Stimulated activated CD8-positive, alpha-beta memory T cell treated with anti-CD3 and anti-CD28 coated beads, Interleukin-4, amount 100 ng/mL, for 1 hour (primary cell): ENCODE measurements at regions not wholly inside any gene's neighbourhood (a gene's known extent, or its start where the extent isn't known, plus 50 kb on each side); places are given as distances from the start of the nearest gene placed in this dataset.

Source experiments
- DNase-seq, 2 donors: peaks; one replicate each; pipeline ENCODE4 v3.0.0-alpha.2; 2020; ENCODE audit warnings: low read depth in 2 of 2, low spot score in 1 of 2

DNA sequence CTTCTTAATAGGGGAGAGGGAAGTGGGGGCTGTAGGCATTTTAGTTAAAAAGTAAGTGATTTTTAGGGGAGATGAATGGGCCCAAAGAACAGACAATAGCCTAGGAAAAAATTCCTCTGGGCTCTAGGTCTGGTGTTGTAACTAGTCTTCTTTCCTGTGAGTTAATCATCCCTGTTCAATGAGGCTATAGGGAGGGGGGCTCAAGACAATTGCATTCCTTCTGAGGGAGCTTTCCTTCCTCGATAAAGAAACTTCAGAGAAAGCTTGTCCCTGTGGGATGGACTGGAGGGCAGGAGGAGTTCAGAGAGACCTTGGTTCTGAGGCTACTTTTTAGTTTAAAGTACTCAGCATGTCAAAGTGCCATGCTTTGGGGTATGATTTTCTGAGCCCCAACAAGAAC is 127.2 kb downstream of the BBS10 start:
- no peak for DNase-seq

DNA sequence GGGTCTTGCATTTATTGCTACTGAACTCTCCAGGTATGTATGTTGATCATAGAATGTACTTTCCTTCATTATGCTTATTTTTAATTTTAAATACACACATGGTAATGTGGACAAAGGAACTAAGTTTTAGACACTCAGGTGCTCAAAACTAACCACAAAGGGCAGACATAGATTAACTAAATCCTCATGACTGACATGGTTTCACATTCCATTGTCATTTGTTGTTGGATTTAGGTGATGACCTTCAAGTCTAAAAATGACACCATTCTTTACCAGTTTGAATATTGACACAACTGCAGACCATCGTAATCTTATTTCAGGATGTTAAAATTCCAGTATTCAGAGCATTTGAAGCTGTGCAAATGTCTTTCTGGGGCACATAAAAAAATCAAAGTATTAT is 128.4 kb downstream of the BBS10 start:
- DNase-seq: no peak

DNA sequence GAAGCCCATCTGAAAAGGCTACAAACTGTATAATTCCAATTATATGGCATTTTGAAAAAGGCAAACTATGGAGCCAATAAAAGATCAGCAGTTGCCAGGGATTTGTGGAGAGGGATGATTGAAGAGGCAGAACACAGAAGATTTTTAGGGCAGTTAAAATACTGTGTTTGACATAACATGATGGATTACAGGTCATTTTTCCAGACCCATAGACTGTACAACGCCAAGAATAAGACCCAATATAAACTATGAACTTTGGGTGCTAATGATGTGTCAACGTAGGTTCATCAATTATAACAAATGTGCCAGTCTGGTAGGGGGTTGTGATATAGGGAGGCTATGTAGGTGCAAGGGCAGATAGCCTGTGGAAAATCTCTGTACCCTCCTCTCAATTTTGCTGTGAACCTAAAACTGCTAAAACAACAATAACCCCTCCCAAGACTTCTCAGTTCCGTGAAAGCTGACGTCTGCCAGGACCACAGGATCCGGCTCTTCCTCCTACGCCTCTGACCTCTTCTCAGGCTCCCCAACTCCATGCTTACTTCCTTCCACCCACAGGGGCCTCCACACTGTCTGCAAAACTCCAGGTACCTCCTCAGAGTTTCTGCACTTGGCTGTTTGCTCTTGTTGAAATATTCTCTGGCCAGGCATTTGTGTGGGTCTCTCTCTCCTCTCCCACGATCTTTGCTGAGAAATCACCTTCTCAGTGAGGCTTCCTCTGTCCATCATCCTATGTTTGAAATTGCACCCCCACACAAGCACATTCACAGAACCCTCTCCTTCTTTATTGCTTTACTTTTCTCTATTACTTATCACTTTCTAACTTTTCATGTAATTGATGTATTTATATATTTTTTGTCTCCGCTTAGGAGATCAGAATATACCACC is 131.4 kb downstream of the BBS10 start:
- DNase-seq: no peak

DNA sequence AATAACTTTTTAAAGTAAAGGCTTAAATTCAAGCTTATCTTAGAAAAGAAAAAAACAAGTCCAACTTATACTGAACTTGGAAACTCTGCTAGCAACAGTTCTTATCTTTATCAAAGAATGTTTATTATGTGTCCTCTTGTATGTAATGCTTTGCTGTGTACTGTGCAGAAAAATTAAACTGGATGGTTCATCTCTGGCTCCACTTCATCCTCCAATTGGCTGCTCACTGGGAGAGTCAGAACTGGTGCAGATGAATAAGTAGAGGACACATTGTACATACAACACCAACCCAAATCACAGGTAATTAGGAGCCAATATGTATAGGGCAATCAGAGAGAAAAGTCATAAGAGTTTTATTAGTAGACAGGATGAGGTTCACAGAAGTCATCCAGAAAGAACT is 123.6 kb upstream of the NAP1L1 start:
- no peak for DNase-seq

DNA sequence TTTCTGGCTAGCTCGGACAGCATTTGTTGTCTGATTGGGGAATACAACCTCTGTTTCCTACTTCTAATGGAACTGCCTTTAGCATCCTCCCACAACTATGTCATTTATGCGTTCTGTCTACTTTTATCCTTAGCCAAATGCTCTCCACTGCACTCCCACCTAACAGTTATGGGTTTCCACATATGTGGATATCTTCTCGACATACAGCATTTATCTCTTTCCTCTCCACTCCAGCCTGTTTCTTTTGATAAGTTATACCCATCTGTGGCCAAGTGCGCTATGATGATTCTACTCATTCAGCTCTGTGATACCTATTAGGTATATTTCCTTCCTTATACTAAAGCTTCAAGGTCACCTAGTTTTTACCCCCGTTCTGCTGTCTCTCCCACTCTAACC is 122.2 kb upstream of the NAP1L1 start:
- DNase-seq: no peak

DNA sequence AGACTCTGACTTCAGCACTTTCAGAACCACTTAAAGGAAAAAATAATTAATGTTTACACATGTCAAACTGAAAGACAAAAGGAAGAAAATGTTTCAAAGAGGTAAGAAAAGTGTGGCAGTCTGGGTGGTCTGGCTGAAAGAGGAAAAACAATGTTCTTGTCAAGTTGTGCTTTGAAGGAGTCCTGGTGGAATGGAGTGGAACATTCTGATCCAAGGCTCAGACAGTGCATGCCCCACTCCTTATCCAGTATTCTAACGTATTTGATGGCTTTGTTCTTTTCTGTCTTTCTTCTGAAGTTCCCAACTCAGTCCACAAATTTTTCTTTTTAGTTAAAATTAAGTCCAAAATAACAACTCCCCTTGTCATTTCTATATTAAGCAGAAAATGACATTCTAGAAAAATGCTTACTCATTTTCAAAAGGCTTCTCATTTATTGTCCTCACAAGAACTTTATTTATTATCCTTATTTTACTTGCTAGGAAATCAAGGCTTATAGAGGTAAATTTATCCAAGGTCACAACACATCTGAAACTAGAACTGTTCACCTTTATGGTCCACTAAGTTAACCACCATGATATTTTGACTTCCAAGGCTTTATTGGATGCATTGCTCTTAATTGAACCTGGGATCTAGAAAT is 121.7 kb upstream of the NAP1L1 start:
- no peak for DNase-seq

DNA sequence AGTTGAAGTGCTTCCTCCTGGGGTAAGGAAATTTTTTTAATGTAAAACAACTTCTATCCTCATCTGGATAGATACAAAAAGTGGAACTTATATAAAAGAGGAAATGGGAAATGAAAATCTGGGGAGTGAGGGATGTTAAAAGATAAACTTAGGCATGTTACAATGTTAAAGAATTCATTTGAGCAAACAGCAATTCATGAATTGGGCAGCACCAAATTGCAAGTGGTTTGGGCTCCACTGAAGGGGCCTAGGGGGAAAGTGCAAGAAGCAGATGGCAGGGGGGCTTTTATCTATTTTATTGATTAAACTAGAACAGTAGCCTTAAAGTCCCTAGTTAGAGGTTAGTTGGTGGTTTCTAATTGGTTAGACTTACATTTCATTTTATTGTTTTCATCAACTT is 118.1 kb upstream of the NAP1L1 start:
- DNase-seq: no peak

DNA sequence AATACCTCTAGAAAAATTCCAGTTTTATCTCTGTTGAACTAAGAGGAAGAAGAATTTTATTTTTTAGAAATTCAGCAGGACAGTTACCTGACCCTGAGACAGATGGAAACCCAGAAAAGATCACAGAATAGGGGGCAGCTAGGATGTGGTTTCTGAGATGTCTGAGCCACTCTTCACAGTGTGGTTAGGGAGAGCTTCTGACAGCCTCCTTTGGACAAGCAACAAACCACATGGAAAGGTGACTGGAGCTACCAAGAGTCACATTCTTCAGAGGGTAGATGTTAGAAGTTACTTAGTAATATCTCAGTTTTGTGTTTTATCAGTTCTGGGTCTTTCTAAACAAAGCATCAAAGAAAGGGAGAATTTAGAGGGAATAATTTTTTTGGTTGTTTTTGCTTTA is 117.3 kb upstream of the NAP1L1 start:
- no peak for DNase-seq

DNA sequence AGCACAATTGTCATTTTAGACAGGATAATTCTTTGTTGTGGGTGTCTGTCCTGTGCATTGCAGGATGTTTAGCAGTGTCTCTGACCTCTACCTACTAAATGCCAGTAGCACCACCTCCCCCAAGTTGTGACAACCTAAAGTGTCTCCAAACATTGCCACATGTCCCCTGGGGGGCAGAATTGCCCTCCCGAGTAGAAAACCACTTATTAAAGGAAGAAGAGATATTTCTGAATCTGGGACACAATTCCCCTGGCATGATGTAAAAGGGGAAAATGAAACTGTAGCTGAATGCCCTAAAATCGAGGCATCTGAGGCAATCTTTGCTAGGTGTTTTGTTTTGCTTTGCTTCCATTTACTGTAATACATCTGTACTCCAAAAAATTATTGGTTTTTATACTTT is 116.8 kb upstream of the NAP1L1 start:
- DNase-seq: no peak

DNA sequence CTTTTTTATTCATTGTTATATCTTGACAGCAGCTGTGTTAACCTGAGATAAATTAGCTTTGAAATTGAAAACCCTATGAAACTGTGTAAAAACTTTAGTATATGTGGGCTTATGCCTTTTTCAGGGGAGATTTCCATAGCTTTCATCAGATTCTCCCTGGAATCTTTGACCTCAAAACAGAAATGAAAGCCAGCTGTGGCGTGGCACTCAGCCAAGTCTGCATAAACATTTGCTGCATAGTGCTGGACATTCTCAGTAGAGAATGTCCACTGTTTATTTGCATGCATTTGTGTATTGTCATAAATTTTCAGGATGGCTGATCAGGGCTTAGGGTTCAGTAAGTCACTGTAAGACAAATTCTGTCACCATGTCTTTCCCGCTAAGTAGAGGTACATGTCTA is 115.3 kb upstream of the NAP1L1 start:
- DNase-seq: no peak

DNA sequence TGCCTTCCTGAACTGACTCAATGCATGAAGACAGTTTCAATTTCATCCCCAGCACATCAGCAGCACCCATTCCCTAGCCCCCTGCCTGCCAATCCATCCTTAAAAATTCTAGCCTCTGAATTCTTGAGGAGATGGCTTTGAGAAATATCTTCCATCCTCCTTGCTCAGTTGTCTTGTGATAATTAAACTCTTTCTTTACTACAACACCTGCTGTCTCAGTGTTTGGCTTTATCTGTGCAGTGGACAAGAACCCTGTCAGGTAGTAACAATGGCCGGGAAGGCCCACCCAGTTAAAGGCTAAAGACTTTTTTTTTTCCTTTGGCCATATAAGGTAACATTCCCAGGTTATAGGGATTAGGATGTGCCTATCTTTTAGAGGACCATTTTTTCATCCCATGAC is 114.4 kb upstream of the NAP1L1 start:
- DNase-seq: no peak

DNA sequence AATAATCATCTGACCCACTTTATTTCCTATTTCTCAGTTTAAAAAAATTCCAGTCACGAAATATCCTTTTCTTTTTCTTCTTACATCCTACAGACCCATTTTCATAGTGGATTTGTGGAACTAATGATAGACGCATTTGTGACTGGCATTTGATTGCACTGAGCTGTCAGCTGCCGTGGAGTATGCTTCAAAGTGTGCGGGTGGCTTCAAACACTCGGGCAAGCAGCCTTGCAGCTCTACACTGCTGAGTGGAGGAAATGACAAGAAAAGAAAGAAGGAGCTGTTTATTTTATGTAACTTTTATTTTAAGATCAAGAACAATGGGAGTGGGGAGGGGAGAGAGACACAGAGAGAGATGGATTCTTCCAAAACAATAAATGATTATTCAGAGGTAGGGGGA is 112.8 kb upstream of the NAP1L1 start:
- no peak for DNase-seq

DNA sequence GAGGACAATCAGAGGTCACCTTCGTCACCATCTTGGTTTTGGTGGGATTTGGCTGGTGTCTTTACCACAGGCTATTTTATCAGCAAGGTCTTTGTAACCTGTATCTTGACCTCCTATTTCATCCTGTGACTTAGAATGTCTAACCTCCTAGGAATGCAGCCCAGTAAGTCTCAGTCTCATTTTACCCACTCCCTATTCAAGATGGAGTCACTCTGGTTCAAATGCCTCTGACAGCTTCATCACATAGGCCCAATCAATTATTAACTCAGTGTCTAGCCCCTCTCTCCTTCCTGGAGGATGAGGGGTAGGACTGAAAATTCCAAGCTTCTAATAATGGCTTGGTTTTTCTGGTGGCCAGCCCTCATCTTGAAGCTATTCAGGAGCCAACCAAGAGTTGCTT is 111.4 kb upstream of the NAP1L1 start:
- no peak for DNase-seq

DNA sequence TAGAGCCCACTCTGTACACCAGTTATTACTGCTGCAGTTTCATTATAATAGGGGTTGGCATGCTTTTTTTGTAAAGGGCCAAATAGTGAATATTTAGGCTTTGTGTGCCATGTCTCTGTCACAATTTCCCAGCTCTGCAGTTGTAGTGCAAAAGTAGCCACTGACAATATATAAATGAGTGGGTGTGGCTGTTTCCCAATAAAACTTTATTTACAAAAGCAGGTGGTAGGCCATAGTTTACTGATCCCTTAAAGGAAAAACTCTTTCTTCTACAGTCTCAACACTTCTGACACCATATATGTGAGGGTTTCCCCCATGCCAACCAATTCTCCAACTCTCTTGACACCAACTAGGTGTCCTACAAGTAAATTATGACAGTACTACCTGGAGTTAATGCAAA is 110.2 kb upstream of the NAP1L1 start:
- DNase-seq: no peak

DNA sequence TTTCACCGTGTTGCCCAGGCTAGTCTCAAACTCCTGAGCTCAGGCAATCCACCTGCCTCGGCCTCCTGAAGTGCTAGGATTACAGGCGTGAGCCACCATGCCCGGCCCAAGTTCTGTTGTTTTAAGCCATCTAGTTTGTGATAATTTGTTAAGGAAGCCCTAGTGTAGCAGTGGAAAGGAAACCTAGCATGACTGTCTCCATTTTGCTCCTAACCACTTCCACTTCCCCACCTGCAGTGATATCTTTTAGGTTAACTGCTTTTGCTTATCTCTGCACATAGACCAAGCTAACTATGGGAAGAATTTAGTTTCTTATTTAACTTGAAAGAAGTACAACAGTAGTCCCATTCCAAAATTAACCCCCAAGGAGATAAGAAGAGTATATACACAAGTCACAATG is 109.5 kb upstream of the NAP1L1 start:
- no peak for DNase-seq

DNA sequence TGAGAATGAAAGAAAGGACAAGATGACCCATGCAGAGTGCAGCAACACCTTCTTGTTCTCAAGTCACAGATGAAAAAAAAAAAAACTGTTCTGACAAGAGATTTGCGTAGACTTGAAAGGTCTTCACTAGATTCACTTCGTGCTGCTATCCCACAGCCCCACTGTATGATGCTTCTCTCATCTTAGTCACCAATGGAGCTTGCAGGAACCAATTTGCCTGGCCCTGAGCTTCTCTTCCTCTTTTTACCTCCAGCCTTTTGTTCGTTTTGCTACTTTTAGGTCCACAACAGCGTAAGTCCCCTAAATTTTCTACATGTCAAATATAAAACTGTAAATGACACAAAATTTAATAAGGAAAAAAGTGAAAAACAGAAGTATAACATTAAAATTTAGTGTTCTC is 107.9 kb upstream of the NAP1L1 start:
- no peak for DNase-seq

DNA sequence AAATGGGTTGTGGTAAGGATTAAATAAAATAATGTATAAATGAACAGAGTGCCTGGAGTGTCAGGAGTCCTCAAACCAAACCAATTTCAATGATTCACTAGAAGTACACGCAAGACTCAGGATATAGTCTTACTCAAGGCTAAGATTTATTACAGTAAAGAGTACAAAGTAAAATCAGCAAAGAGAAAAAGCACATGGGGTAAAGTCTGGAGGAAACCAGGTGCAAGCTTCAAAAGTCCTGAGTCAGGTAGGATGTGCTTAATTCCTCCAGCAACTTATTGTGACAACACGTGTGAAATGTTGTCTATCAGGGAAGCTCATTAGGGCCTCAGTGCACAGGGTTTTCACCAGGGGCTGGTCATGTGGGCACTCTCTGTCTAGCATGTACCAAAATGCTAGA is 105.8 kb upstream of the NAP1L1 start:
- DNase-seq: no peak

DNA sequence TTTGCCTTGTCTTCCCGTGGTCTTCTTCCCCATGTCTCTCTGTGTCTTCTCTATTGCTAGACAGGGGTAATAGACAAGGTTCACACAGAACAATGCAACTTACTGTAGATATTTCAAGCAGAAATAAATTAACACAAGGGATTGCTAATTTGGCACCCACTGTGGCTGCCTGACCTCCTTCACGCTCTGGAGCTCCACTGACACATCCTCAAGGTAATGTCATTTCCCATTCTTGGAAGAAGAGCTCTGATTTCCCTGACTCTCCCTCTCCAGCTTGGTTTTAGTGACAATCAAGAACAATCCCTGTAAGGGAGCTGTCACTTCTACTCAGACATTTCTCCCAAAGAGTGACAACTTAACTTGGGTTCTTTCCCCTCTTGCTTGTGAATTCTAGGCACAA is 105.4 kb upstream of the NAP1L1 start:
- DNase-seq: no peak

DNA sequence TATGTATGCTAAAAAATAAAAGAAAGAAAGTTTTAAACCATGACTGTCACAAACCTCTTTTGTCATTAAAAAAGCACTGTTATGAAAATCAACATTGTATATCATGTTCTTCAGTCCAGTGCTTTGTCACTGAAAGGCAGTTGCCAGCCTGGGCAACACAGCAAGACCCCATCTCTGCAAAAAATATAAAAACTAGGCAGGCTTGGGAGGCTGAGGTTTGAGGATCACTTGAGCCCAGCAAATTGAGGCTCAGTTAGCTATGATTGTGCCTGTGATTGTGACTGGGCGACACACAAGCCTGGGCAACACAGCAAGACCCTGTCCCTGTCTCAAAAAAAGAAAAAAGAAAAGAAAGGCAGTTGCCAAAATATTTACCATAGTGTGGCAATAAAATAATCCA is 102.7 kb upstream of the NAP1L1 start:
- no peak for DNase-seq

DNA sequence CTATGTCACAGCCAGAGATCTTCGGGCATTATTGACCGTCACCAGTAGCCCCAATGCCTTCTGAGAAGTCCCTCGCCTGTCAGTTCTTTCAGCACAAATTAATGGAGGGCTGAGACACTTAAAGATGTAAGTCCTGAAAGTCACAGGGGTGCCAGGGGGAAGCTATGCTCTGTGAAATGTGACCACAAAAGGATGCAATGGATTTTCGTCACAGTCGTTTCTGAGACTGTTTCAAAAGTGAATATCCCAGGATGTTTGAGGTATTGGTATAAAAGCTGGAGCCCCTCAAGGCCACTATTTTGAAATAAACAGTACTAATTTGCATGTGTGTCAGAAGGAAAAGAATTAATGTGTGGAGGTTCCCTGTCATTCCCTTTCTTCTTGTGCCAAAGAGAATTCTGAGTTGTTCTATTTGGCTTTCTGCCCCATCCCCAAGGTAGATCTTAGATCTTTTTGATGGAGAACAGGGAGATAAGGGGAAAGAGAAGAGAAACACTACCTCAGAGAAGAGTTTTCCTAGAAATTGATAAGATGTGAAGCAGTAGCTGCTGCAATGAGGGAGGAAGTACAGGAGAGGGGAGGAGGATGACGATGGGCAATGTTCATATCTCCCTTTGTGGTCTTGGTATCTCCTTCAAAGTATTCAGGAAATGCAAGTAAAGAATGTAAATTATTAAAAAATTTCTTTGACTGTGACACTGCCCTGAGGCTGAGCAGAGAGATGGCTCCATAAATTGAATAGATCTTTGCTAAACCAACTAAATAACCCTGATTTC is 101.8 kb upstream of the NAP1L1 start:
- no peak for DNase-seq

DNA sequence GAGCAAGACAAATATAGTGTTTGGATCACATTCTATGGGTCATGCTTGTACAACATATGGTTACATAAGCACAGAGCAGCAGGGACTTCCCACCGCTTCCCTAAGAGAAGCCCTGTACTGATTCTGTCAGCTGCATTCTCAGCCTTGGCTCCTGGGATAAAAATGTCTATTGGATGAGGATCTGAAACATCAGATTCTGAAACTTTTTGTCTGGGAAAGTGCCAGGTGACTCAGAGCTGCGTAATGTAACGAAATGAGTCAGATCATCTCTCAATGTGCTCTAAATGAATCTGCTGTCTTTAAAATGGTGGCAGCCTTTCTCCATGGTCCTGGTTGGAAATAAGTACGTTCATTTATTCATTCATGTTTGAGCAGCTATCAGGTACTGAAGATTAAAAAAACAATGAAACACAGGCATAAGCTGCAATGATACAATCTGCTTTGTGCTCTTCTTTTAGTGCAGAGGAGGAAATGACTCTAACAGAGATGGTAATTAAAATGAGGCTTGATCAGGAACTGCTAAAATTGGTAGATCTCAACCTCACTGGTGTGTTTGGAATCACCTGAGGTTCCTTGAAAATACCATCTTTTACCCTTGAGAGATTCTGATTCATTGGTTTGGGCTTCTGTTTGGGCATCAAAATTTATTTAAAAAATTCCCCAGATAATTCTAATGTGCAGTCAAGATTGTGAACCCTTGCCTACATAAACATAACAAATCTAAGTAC is 99.1 kb upstream of the NAP1L1 start:
- no peak for DNase-seq
